Medulla oblongata (tissue), 1 donor: ENCODE measurements at regions not wholly inside any gene's neighbourhood (a gene's known extent, or its start where the extent isn't known, plus 50 kb on each side); places are given as distances from the start of the nearest gene placed in this dataset.
"Not testable (repeated sequence)": the region's sequence is repeated elsewhere in the genome, so short reads cannot be mapped to it uniquely, and the experiment has no call there.

Experiments
- DNase-seq: peaks from one replicate; pipeline ENCODE4 v3.0.0-alpha.2; 2015; ENCODE audit errors: extremely low spot score

GRCh38 chrX:13955975-13956374 is 73.7 kb downstream of the GEMIN8 start:
- no peak for DNase-seq

- no peak for DNase-seq
Measured at GRCh38 chrX:13955095-13955647, 74.5 kb downstream of the GEMIN8 start.

GRCh38 chrX:13952581-13952980 is 77.1 kb downstream of the GEMIN8 start:
- DNase-seq, result no peak

- not testable (repeated sequence) for DNase-seq
Measured at GRCh38 chrX:13946223-13946622, 83.5 kb downstream of the GEMIN8 start.

- not testable (repeated sequence) for DNase-seq
Measured at GRCh38 chrX:13945787-13946186, 83.9 kb downstream of the GEMIN8 start.

- DNase-seq, result no peak
Measured at GRCh38 chrX:13940671-13941070, 89.0 kb downstream of the GEMIN8 start.

- peak; percentile 9 for DNase-seq
Measured at GRCh38 chrX:13939741-13940597, 89.7 kb downstream of the GEMIN8 start.

GRCh38 chrX:13938829-13939530 is 90.7 kb downstream of the GEMIN8 start:
- peak; percentile 54 for DNase-seq

GRCh38 chrX:13938051-13938828 is 91.5 kb downstream of the GEMIN8 start:
- no peak for DNase-seq

GRCh38 chrX:13937370-13938050 is 92.2 kb downstream of the GEMIN8 start:
- peak; percentile 32 for DNase-seq

- peak; percentile 12 for DNase-seq
Measured at GRCh38 chrX:13936521-13937225, 93.0 kb downstream of the GEMIN8 start.

- no peak for DNase-seq
Measured at GRCh38 chrX:13934731-13935130, 95.0 kb downstream of the GEMIN8 start.

GRCh38 chrX:13933851-13934250 is 95.8 kb downstream of the GEMIN8 start:
- no peak for DNase-seq

- DNase-seq, result peak; percentile 2
Measured at GRCh38 chrX:13933352-13933751, 96.3 kb downstream of the GEMIN8 start.

- peak; percentile 72 for DNase-seq
Measured at GRCh38 chrX:13932416-13932815, 97.3 kb downstream of the GEMIN8 start.

- no peak for DNase-seq
Measured at GRCh38 chrX:13927175-13927574, 102.5 kb downstream of the GEMIN8 start.

- no peak for DNase-seq
Measured at GRCh38 chrX:13923845-13924244, 105.8 kb downstream of the GEMIN8 start.

- no peak for DNase-seq
Measured at GRCh38 chrX:13923289-13923688, 106.4 kb upstream of the GPM6B start.

- DNase-seq, result no peak
Measured at GRCh38 chrX:13917507-13917906, 100.6 kb upstream of the GPM6B start.

- no peak for DNase-seq
Measured at GRCh38 chrX:13911586-13911985, 94.7 kb upstream of the GPM6B start.

- DNase-seq, result peak; percentile 72
Measured at GRCh38 chrX:13906093-13906492, 89.2 kb upstream of the GPM6B start.
